Aorta (tissue), 5 donors: ENCODE measurements at regions not wholly inside any gene's neighbourhood (a gene's known extent, or its start where the extent isn't known, plus 50 kb on each side); places are given as distances from the start of the nearest gene placed in this dataset.

ENCODE experiments used
- ATAC-seq: fragments of 200-7000 bp; cut with Tn5 transposase; one replicate; pipeline ENCODE4 v1.9.1; 2022; ENCODE audit warnings: moderate library complexity; ENCODE audit not compliant: low FRiP score
- DNase-seq, 2 donors: peaks; one replicate each; pipeline ENCODE4 v3.0.0-alpha.2; 2020
- H3K27ac ChIP-seq, 2 donors: one replicate each; pipeline ENCODE4 v1.5.1; 2013; ENCODE audit warnings: low read length in 2 of 2, mild to moderate bottlenecking in 2 of 2, moderate library complexity in 2 of 2, control low read depth in 1 of 2, inconsistent platforms in 1 of 2, low read depth in 1 of 2
- H3K27me3 ChIP-seq, 2 donors: one replicate each; pipeline ENCODE4 v1.6.1; 2013; ENCODE audit warnings: control low read depth in 1 of 2, low read length in 1 of 2, mild to moderate bottlenecking in 1 of 2, moderate library complexity in 1 of 2; ENCODE audit not compliant: insufficient read depth in 2 of 2, control insufficient read depth in 1 of 2
- H3K36me3 ChIP-seq, 2 donors: one replicate each; pipeline ENCODE4 v1.6.1; 2013; ENCODE audit warnings: control low read depth in 1 of 2, low read length in 1 of 2, mild to moderate bottlenecking in 1 of 2; ENCODE audit not compliant: insufficient read depth in 2 of 2, control insufficient read depth in 1 of 2
- H3K4me1 ChIP-seq, 2 donors: one replicate each; pipeline ENCODE4 v1.6.1; 2013; ENCODE audit warnings: low read length in 2 of 2, control low read depth in 1 of 2, mild to moderate bottlenecking in 1 of 2, moderate library complexity in 1 of 2; ENCODE audit not compliant: insufficient read depth in 2 of 2, control insufficient read depth in 1 of 2
- H3K4me3 ChIP-seq, 2 donors: one replicate each; pipeline ENCODE4 v1.5.1; 2013; ENCODE audit warnings: low read length in 2 of 2, control low read depth in 1 of 2, mild to moderate bottlenecking in 1 of 2
- H3K9me3 ChIP-seq: one replicate; pipeline ENCODE4 v1.6.1; 2013; ENCODE audit warnings: mild to moderate bottlenecking, low read length; ENCODE audit not compliant: control insufficient read depth
- WGBS, 2 donors: extraction: QIAGEN DNeasy Blood & Tissue Kit; methylation state at CpG; one replicate each; pipeline ENCODE4 v1.1.7; 2013; 5-methylcytosine and 5-hydroxymethylcytosine counted together
- intact Hi-C, 2 donors: fragments of 100-400 bp; cut with DNase I; formaldehyde crosslinking; loops; one replicate each; pipeline versions ENCODE4 v1.14.2 to v1.15.0; 2022
- donor health status: healthy with polysubstance abuse.
- donor health status: Bipolar disorder and iron deficiency.
- donor health status: DM: no; HTN: no; CAD: no.
- donor health status: DM: no; HTN: no; CAD: no.
- donor health status: DM: yes; HTN: yes; CAD: no.

DNA sequence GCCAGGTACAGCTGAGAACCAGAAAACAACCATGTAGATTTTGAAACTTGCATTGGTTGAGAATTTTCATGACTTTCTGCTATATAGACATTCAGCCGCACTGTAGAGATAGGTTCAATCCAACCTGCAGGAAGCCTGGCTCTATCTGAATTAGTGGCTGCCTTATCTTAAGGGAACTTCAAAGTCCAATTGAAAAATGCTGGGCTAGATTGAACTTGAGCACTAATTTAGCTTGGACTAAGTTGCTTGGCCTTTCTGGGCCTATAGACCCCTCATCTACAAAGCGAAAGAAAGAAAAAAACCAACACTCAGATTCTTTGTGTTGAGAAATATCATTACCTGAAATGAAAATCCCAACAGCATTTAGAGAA lies 332.4 kb downstream of the NUAK1 start:
- Histone ChIP-seq H3K4me3 (no peak overlapping the region), H3K27ac (no peak overlapping the region), H3K36me3 (no peaks in the 10 kb centered on the region), H3K27me3 (no peaks in the 10 kb centered on the region), H3K4me1 (peaks cover 2 to 4% of the 10 kb centered on the region in 2 donors), H3K9me3 (no peaks in the 10 kb centered on the region)
- intact Hi-C loops, result no loop called here
- DNase-seq, result no peak
- ATAC-seq, result no peak
- WGBS, 2 donors, result 96 to 99% methylated on average over 2 of the region's 2 CpGs

DNA sequence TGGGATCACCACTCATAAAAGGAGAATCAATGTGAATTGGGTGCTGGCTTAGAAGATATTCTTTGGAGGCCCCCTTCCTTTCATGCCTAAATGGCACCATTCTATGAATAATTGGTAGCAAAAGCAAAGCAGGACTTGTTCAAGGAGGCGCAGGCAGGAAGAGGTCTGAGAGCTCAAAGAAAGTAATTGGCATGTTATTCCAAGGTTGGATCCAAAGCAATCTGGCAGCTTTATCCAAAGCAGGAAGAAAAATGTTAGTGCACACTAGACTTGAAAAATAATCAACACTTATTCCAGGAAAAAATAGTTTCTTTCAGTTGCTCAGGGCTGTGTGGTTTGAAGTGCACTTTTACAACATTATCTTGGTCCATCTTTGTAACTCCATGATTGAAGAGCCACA lies 326.4 kb downstream of the NUAK1 start:
- Histone ChIP-seq H3K4me1 (peaks cover 4 to 14% of the 10 kb centered on the region in 2 donors), H3K9me3 (no peaks in the 10 kb centered on the region), H3K4me3 (no peak overlapping the region), H3K36me3 (no peaks in the 10 kb centered on the region), H3K27ac (peak overlapping the region in 1 of 2 donors; percentile 67), H3K27me3 (no peaks in the 10 kb centered on the region)
- DNase-seq (no peak), ATAC-seq (peak; percentile 32)
- intact Hi-C loops, result loop anchor here in 1 of 2 donors (10.0 kb wide), 1 partner anchor 58 kb away; no protein-coding TSS in a partner anchor
- 0 to 19% methylated on average over 1 of the region's 1 CpG for whole genome bisulfite sequencing, 2 donors

- intact Hi-C loops, result loop anchor here in 1 of 2 donors (10.0 kb wide), 1 partner anchor 58 kb away; no protein-coding TSS in a partner anchor
- no peak overlapping the region for H3K4me3 ChIP-seq
- no peaks in the 10 kb centered on the region for H3K27me3 ChIP-seq
- peaks cover 4 to 14% of the 10 kb centered on the region in 2 donors for H3K4me1 ChIP-seq
- H3K36me3 ChIP-seq, result no peaks in the 10 kb centered on the region
- 85% methylated on average over 5 of the region's 5 CpGs for WGBS, 2 donors
- H3K27ac ChIP-seq, result no peak overlapping the region
- DNase-seq, result no peak
- no peak for ATAC-seq
- H3K9me3 ChIP-seq, result no peaks in the 10 kb centered on the region
Observed at GRCh38 chr12:105813201-105813600, 325.6 kb downstream of the NUAK1 start.

DNA sequence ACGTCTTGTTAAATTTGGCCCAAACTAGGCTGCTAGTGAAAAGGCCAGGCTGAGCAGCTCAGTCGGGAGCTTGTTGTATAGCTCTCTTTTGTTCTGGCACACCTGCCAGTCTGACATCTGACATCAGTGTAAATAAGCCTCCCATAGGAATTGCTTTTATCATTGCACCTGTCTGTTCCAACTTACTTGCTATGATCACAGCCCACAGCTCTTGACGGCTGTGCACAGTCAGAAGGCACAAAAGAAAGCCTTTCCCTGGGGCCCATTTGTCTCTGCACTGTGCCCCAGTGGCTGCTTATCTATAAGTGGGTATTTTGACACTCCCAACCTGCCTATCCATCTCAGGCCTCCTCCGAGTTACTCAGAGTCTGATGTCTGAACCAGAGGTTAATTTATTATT lies 324.5 kb downstream of the NUAK1 start:
- 91 to 94% methylated on average over 4 of the region's 4 CpGs for WGBS, 2 donors

GRCh38 chr12:105819549-105819948 lies 319.2 kb downstream of the NUAK1 start:
- intact Hi-C loops, result loop anchor here in 1 of 2 donors (10.0 kb wide), 1 partner anchor 65 kb away; no protein-coding TSS in a partner anchor
- ATAC-seq, result no peak
- no peaks in the 10 kb centered on the region for H3K9me3 ChIP-seq
- 94 to 97% methylated on average over 2 of the region's 2 CpGs for WGBS, 2 donors
- H3K27ac ChIP-seq, result no peak overlapping the region
- H3K36me3 ChIP-seq, result no peaks in the 10 kb centered on the region
- DNase-seq, result no peak
- H3K4me3 ChIP-seq, result no peak overlapping the region
- peaks cover 7 to 10% of the 10 kb centered on the region in 2 donors for H3K4me1 ChIP-seq
- H3K27me3 ChIP-seq, result no peaks in the 10 kb centered on the region

More for the DNA sequence above, 324.5 kb downstream of the NUAK1 start:
- DNase-seq (no peak), ATAC-seq (no peak)
- Histone ChIP-seq H3K27me3 (no peaks in the 10 kb centered on the region), H3K36me3 (no peaks in the 10 kb centered on the region), H3K4me1 (peaks cover 4 to 14% of the 10 kb centered on the region in 2 donors), H3K27ac (no peak overlapping the region), H3K9me3 (no peaks in the 10 kb centered on the region), H3K4me3 (no peak overlapping the region)
- intact Hi-C loops, result loop anchor here in 1 of 2 donors (10.0 kb wide), 1 partner anchor 59 kb away; no protein-coding TSS in a partner anchor

GRCh38 chr12:105820429-105821125 lies 318.2 kb downstream of the NUAK1 start:
- no peaks in the 10 kb centered on the region for H3K9me3 ChIP-seq
- H3K27me3 ChIP-seq, result no peaks in the 10 kb centered on the region
- peak; percentile 76 for ATAC-seq
- DNase-seq, result peak in 1 of 2 donors; percentile 72
- H3K36me3 ChIP-seq, result no peaks in the 10 kb centered on the region
- H3K4me3 ChIP-seq, result no peak overlapping the region
- intact Hi-C loops, result loop anchor here in 1 of 2 donors (10.0 kb wide), 1 partner anchor 116 kb away; no protein-coding TSS in a partner anchor
- peaks cover 7 to 10% of the 10 kb centered on the region in 2 donors for H3K4me1 ChIP-seq
- 7 to 8% methylated on average over 5 of the region's 5 CpGs for WGBS, 2 donors
- peak overlapping the region; percentile 61 to 70 for H3K27ac ChIP-seq

- Histone ChIP-seq H3K27ac (no peak overlapping the region), H3K4me3 (no peak overlapping the region), H3K27me3 (no peaks in the 10 kb centered on the region), H3K36me3 (no peaks in the 10 kb centered on the region), H3K9me3 (no peaks in the 10 kb centered on the region), H3K4me1 (peaks cover 7 to 10% of the 10 kb centered on the region in 2 donors)
- intact Hi-C loops, result loop anchor here in 1 of 2 donors (10.0 kb wide), 1 partner anchor 118 kb away; no protein-coding TSS in a partner anchor
- ATAC-seq (no peak), DNase-seq (no peak)
- WGBS, 2 donors, result 79 to 81% methylated on average over 11 of the region's 11 CpGs
Observed at GRCh38 chr12:105822131-105823105, 316.3 kb downstream of the NUAK1 start.

GRCh38 chr12:105823810-105824209 lies 314.9 kb downstream of the NUAK1 start:
- Histone ChIP-seq H3K4me1 (peaks cover 7 to 10% of the 10 kb centered on the region in 2 donors), H3K36me3 (no peaks in the 10 kb centered on the region), H3K27me3 (no peaks in the 10 kb centered on the region), H3K4me3 (no peak overlapping the region), H3K27ac (no peak overlapping the region), H3K9me3 (no peaks in the 10 kb centered on the region)
- ATAC-seq (no peak), DNase-seq (no peak)
- intact Hi-C loops, result loop anchor here in 1 of 2 donors (10.0 kb wide), 1 partner anchor 119 kb away; no protein-coding TSS in a partner anchor
- 83 to 90% methylated on average over 3 of the region's 3 CpGs for WGBS, 2 donors
